HepG2 (cell line): ENCODE measurements at regions not wholly inside any gene's neighbourhood (a gene's known extent, or its start where the extent isn't known, plus 50 kb on each side); places are given as distances from the start of the nearest gene placed in this dataset.

Experiments
- ATAC-seq: fragments of 200-7000 bp; cut with Tn5 transposase; 3 replicates; pipeline ENCODE4 v1.9.1; 2020; ENCODE audit warnings: mild to moderate bottlenecking, moderate library complexity
- BruUV-seq: library from RNA; stranded (reverse); fragments of 400-500 nt; replicated peaks from 2 replicates; lab custom pipeline; 2021; lab: Mats Ljungman, UMichigan
- CTCF ChIA-PET: fragments of 300-600 bp; formaldehyde crosslinking; extraction: SDS; loops from one replicate; lab custom pipeline; 2021; ENCODE audit warnings: low total read pairs, inconsistent platforms, low intra/inter-chr PET ratio; lab: Yijun Ruan, JAX
- POLR2A ChIA-PET: fragments of 350-600 bp; sonication (Branson Sonifier 250); formaldehyde crosslinking; loops from one replicate; lab custom pipeline; 2020; ENCODE audit warnings: antibody characterized with exemption, inconsistent platforms; lab: Yijun Ruan, JAX
- DNase-seq: peaks from one replicate; pipeline ENCODE4 v3.0.0-alpha.2; 2015; ENCODE audit warnings: low spot score
- FAIRE-seq: peaks from 3 replicates; lab custom pipeline; 2011; peaks lifted over from hg19 to GRCh38; lab: Jason Lieb, UNC
- H2AFZ ChIP-seq: one replicate; pipeline ENCODE4 v1.6.1; 2011; ENCODE audit warnings: low read length, inconsistent platforms
- H3K27ac ChIP-seq: fragments of 300-600 bp; 3 replicates; pipeline ENCODE4 v1.8.0; 2011; ENCODE audit warnings: mixed run types, mild to moderate bottlenecking, mixed read lengths, low read length, inconsistent platforms; ENCODE audit not compliant: insufficient read depth; ENCODE audit errors: extremely low read length
- H3K27me3 ChIP-seq, 2 experiments: fragments of 200-600 bp in 1 of 2; 2 replicates in 1 of 2; 3 replicates in 1 of 2; pipeline versions ENCODE4 v1.6.0 to v1.8.0; 2011; ENCODE audit warnings: low read length in 2 of 2, mild to moderate bottlenecking in 2 of 2, moderate library complexity in 2 of 2, inconsistent platforms in 1 of 2; ENCODE audit not compliant: insufficient read depth in 2 of 2, control insufficient read depth in 1 of 2
- H3K36me3 ChIP-seq, 2 experiments: fragments of 200-600 bp in 1 of 2; replicated peaks in 1 of 2; 2 replicates in 1 of 2; 3 replicates in 1 of 2; pipeline versions ENCODE4 v1.5.1 to v1.8.0; 2011; ENCODE audit warnings: low read length in 2 of 2, inconsistent platforms in 1 of 2; ENCODE audit not compliant: insufficient read depth in 2 of 2, control insufficient read depth in 1 of 2
- H3K4me1 ChIP-seq: 2 replicates; pipeline ENCODE4 v1.5.1; 2012; ENCODE audit warnings: low read length, inconsistent platforms; ENCODE audit not compliant: insufficient read depth
- H3K4me2 ChIP-seq: 2 replicates; pipeline ENCODE4 v1.6.0; 2011; ENCODE audit warnings: low read depth, low read length, inconsistent platforms
- H3K4me3 ChIP-seq, 3 experiments: fragments of 200-600 bp in 1 of 3; sonication (generic), shearing (Covaris generic) in 1 of 3; replicated peaks in 1 of 3; 2 replicates each; pipeline ENCODE4 v1.5.1; 2011 to 2016; ENCODE audit warnings: low read length in 3 of 3, inconsistent platforms in 2 of 3, low read depth in 2 of 3, mild to moderate bottlenecking in 2 of 3, control low read depth in 1 of 3, mixed read lengths in 1 of 3; ENCODE audit not compliant: insufficient read depth in 1 of 3
- H3K79me2 ChIP-seq: one replicate; pipeline ENCODE4 v1.6.1; 2011; ENCODE audit warnings: low read length, inconsistent platforms; ENCODE audit not compliant: insufficient read depth
- H3K9ac ChIP-seq: 2 replicates; pipeline ENCODE4 v1.6.0; 2011; ENCODE audit warnings: mild to moderate bottlenecking, low read depth, low read length, inconsistent platforms; ENCODE audit not compliant: insufficient read depth
- H3K9me3 ChIP-seq: 2 replicates; pipeline ENCODE4 v1.5.1; 2012; ENCODE audit warnings: mild to moderate bottlenecking, low read length
- H4K20me1 ChIP-seq: 2 replicates; pipeline ENCODE4 v1.6.0; 2011; ENCODE audit warnings: inconsistent platforms, mild to moderate bottlenecking, low read length, moderate library complexity; ENCODE audit not compliant: insufficient read depth
- ATM ChIP-seq: fragments of 450-650 bp; IDR thresholded peaks from 2 replicates; pipeline ENCODE4 v1.7.1; 2017; ENCODE audit warnings: mild to moderate bottlenecking, borderline replicate concordance
- FOXP1 ChIP-seq, 2 experiments: fragments of 450-650 bp in 1 of 2; IDR thresholded peaks; 2 replicates each; pipeline ENCODE4 v1.6.1; 2017 to 2018; ENCODE audit warnings: antibody characterized with exemption in 1 of 2
- MBD4 ChIP-seq: IDR thresholded peaks from 2 replicates; pipeline ENCODE4 v1.6.1; 2012; ENCODE audit warnings: low read length, inconsistent platforms, borderline replicate concordance
- NFYB ChIP-seq: sonication (generic); formaldehyde crosslinking; IDR thresholded peaks from 2 replicates; pipeline ENCODE4 v1.4.0; 2020; ENCODE audit warnings: missing genetic modification reagents
- PAF1 ChIP-seq: IDR thresholded peaks from 2 replicates; pipeline ENCODE4 v1.6.1; 2016; ENCODE audit warnings: missing genetic modification reagents, missing compliant biosample characterization
- SOX6 ChIP-seq, 2 experiments: fragments of 450-650 bp in 1 of 2; sonication (generic) in 1 of 2; formaldehyde crosslinking in 1 of 2; IDR thresholded peaks; 2 replicates each; pipeline versions ENCODE4 v1.4.0 to v1.6.1; 2017 to 2020; ENCODE audit warnings: antibody characterized with exemption in 1 of 2, mild to moderate bottlenecking in 1 of 2, missing genetic modification reagents in 1 of 2
- SPEN ChIP-seq: sonication (generic); formaldehyde crosslinking; IDR thresholded peaks from 2 replicates; pipeline ENCODE4 v1.5.1; 2020; ENCODE audit warnings: low read depth, mild to moderate bottlenecking, missing genetic modification reagents
- SYNCRIP ChIP-seq: fragments of 200-400 bp; formaldehyde crosslinking; IDR thresholded peaks from 2 replicates; pipeline ENCODE4 v1.6.1; 2018; ENCODE audit warnings: mild to moderate bottlenecking, low read depth, low read length; ENCODE audit not compliant: insufficient read depth
- TERF1 ChIP-seq: sonication (generic); formaldehyde crosslinking; IDR thresholded peaks from 2 replicates; pipeline ENCODE4 v1.8.0; 2022; ENCODE audit warnings: mild to moderate bottlenecking, missing genetic modification reagents, moderate library complexity
- ZFP91 ChIP-seq: sonication (generic); formaldehyde crosslinking; IDR thresholded peaks from 2 replicates; pipeline ENCODE4 v1.9.0; 2022; ENCODE audit warnings: missing genetic modification reagents, mild to moderate bottlenecking, borderline replicate concordance
- ZNF138 ChIP-seq: sonication (generic); formaldehyde crosslinking; IDR thresholded peaks from 2 replicates; pipeline ENCODE4 v1.5.0; 2020; ENCODE audit warnings: mild to moderate bottlenecking, low read depth, missing genetic modification reagents
- ZNF34 ChIP-seq: sonication (generic); formaldehyde crosslinking; IDR thresholded peaks from 2 replicates; pipeline ENCODE4 v1.4.0; 2020; ENCODE audit warnings: mild to moderate bottlenecking, missing genetic modification reagents, borderline replicate concordance
- ZNF569 ChIP-seq: sonication (generic); formaldehyde crosslinking; IDR thresholded peaks from 2 replicates; pipeline ENCODE4 v1.5.0; 2020; ENCODE audit warnings: mild to moderate bottlenecking, missing genetic modification reagents, moderate library complexity, borderline replicate concordance
- ZNF605 ChIP-seq: sonication (generic); formaldehyde crosslinking; IDR thresholded peaks from 2 replicates; pipeline ENCODE4 v1.8.0; 2022; ENCODE audit warnings: mild to moderate bottlenecking, missing genetic modification reagents
- ZSCAN21 ChIP-seq: sonication (generic); formaldehyde crosslinking; IDR thresholded peaks from 2 replicates; pipeline ENCODE4 v1.8.0; 2022; ENCODE audit warnings: mild to moderate bottlenecking, missing genetic modification reagents, moderate library complexity, borderline replicate concordance
- WGBS: methylation state at CpG from one replicate; pipeline ENCODE4 v1.1.6; 2017; ENCODE audit warnings: low lambda C conversion rate; 5-methylcytosine and 5-hydroxymethylcytosine counted together
- in situ Hi-C: cut with HindIII; loops from 2 replicates; pipeline ENCODE4 v1.10.0; 2017; ENCODE audit warnings: low pct_unique_long_range_greater_than_20kb; ENCODE audit not compliant: extremely low pct_ligation_motif_present
- intact Hi-C: fragments of 100-400 bp; cut with micrococcal nuclease; formaldehyde crosslinking; loops from one replicate; pipeline ENCODE4 v1.10.0; 2022; ENCODE audit not compliant: unreplicated experiment
- TF ChIP-seq, protein P1 (sequence below): sonication (generic); formaldehyde crosslinking; IDR thresholded peaks from 2 replicates; pipeline ENCODE4 v1.4.0; 2020; ENCODE audit warnings: mild to moderate bottlenecking, missing genetic modification reagents

GRCh38 chr9:118558026-118558425 lies 811.2 kb downstream of the BRINP1 start:
- no peak overlapping the region for H2AFZ ChIP-seq
- H3K36me3 ChIP-seq: no peaks in the 10 kb centered on the region
- no peak for FAIRE-seq
- no peak overlapping the region for H3K27ac ChIP-seq
- H4K20me1 ChIP-seq: no peaks in the 10 kb centered on the region
- no peak for DNase-seq
- WGBS: 0% methylated on average over 1 of the region's 1 CpG
- peaks cover 84% of the 10 kb centered on the region for H3K9me3 ChIP-seq
- no peak overlapping the region for H3K4me2 ChIP-seq
- POLR2A ChIA-PET: no interaction called here
- H3K79me2 ChIP-seq: no peaks in the 10 kb centered on the region
- BruUV-seq: no TSS peak
- in situ Hi-C loops (no loop called here), intact Hi-C loops (no loop called here)
- no peak for TF ChIP-seq SPEN
- no peak for TF ChIP-seq PAF1 (CRISPR knock-in tag)
- no peak for TF ChIP-seq ZNF138 (CRISPR knock-in tag)
- TF ChIP-seq, protein P1, sequence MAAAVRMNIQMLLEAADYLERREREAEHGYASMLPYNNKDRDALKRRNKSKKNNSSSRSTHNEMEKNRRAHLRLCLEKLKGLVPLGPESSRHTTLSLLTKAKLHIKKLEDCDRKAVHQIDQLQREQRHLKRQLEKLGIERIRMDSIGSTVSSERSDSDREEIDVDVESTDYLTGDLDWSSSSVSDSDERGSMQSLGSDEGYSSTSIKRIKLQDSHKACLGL (CRISPR knock-in tag): no peak
- no peak for TF ChIP-seq ZFP91
- TF ChIP-seq ATM: no peak
- no peak for TF ChIP-seq ZNF34 (CRISPR knock-in tag)
- no peak overlapping the region for H3K9ac ChIP-seq
- ATAC-seq: no peak
- CTCF ChIA-PET: no interaction called here
- H3K4me3 ChIP-seq: no peak overlapping the region
- H3K4me1 ChIP-seq: no peaks in the 10 kb centered on the region
- no peaks in the 10 kb centered on the region for H3K27me3 ChIP-seq

GRCh38 chr9:118558891-118559290 lies 810.3 kb downstream of the BRINP1 start:
- no peak overlapping the region for H3K27ac ChIP-seq
- H2AFZ ChIP-seq: no peak overlapping the region
- H3K9me3 ChIP-seq: peaks cover 88% of the 10 kb centered on the region
- DNase-seq: no peak
- POLR2A ChIA-PET: no interaction called here
- H3K27me3 ChIP-seq: no peaks in the 10 kb centered on the region
- H3K79me2 ChIP-seq: no peaks in the 10 kb centered on the region
- in situ Hi-C loops: no loop called here
- BruUV-seq: no TSS peak
- no peak for FAIRE-seq
- no peak overlapping the region for H3K4me3 ChIP-seq
- no peaks in the 10 kb centered on the region for H4K20me1 ChIP-seq
- CTCF ChIA-PET: no interaction called here
- H3K36me3 ChIP-seq: no peaks in the 10 kb centered on the region
- H3K4me2 ChIP-seq: no peak overlapping the region
- ATAC-seq: no peak
- no peak overlapping the region for H3K9ac ChIP-seq
- H3K4me1 ChIP-seq: no peaks in the 10 kb centered on the region
- intact Hi-C loops: no loop called here
- TF ChIP-seq SYNCRIP (no peak), ZSCAN21 (CRISPR knock-in tag) (no peak), ZNF569 (CRISPR knock-in tag) (no peak), FOXP1 (IDR thresholded peaks at IDR 0.05) (no peak), FOXP1 (CRISPR knock-in tag; IDR thresholded peaks at IDR 0.05) (no peak), TERF1 (no peak), SOX6 (IDR thresholded peaks at IDR 0.05) (no peak), SOX6 (CRISPR knock-in tag; IDR thresholded peaks at IDR 0.05) (no peak), ZNF605 (CRISPR knock-in tag) (no peak), NFYB (CRISPR knock-in tag) (no peak), MBD4 (no peak)
